ENCODE measurements at regions not wholly inside any gene's neighbourhood (a gene's known extent, or its start where the extent isn't known, plus 50 kb on each side); places are given as distances from the start of the nearest gene placed in this dataset.

- Histone ChIP-seq H3K4me3 (ENCODE audit: low read length) (no peak overlapping the region), H3K9me3 (ENCODE audit: insufficient read depth, low read depth, low read length) (no peaks in the 10 kb centered on the region), H3K27ac (ENCODE audit: low read length) (no peak overlapping the region), H3K27me3 (ENCODE audit: insufficient read depth, low read length) (no peaks in the 10 kb centered on the region), H3K36me3 (ENCODE audit: insufficient read depth, low read depth, low read length) (no peaks in the 10 kb centered on the region), H3K9ac (ENCODE audit: low read depth, low read length) (no peak overlapping the region), H3K4me1 (ENCODE audit: insufficient read depth, low read length) (peaks cover 7% of the 10 kb centered on the region; the same call in 1 of the 2 replicates)
Measured at GRCh38 chr17:83175119-83175821, 95.9 kb downstream of the METRNL start.

- Histone ChIP-seq H3K4me3 (ENCODE audit: low read length) (no peak overlapping the region), H3K27me3 (ENCODE audit: insufficient read depth, low read length) (no peaks in the 10 kb centered on the region), H3K9ac (ENCODE audit: low read depth, low read length) (no peak overlapping the region), H3K4me1 (ENCODE audit: insufficient read depth, low read length) (peaks cover 5% of the 10 kb centered on the region; the same call in 1 of the 2 replicates), H3K27ac (ENCODE audit: low read length) (no peak overlapping the region), H3K9me3 (ENCODE audit: insufficient read depth, low read depth, low read length) (no peaks in the 10 kb centered on the region), H3K36me3 (ENCODE audit: insufficient read depth, low read depth, low read length) (no peaks in the 10 kb centered on the region)
Measured at GRCh38 chr17:83175822-83176622, 96.6 kb downstream of the METRNL start.

DNA sequence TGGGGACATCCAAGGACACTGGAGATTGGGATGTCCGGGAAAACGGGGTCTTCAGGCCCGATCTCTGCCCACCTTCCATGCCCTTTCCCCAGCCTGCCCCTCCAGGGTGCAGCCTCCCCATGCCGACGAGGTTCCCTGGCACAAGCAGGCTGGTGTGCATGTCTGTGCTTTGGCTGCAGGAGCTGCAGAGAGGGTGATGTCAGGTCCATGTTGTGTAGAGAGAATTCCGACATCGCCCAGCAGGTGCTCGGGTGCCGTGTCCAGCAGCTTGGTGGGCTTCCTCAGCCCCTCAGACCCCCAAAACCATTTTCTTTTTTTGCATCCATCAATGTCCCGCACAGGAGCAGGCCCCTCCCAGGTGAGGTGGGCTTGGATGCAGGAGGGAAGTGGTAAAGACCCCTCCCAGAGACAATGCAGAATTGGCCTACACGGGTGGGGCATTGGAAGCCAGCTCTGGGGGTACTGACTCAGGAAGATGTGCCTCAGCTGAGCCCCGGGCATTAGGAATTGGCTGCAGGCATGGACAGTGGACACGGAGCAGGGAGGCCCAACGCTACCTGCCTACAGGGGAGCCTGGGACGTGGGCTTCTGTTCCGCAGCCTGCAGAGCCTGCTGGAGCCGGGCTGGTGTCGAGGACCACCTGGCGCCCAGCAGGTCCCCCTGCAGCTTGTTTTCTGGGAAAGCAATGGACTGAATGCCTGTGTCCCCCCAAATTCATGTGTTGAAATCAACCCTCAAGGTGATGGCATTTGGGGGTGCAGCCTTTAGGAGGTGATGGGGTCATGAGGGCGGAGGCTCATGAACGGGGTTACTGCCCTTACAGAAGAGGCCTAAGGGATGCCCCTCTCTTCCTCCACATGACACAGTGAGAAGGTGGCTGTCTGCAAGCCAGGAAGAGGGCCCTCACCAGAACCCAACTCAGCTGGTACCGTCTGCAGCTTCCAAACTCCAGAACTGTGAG is 97.5 kb downstream of the METRNL start:
- Histone ChIP-seq H3K36me3 (ENCODE audit: insufficient read depth, low read depth, low read length) (no peaks in the 10 kb centered on the region), H3K4me3 (ENCODE audit: low read length) (no peak overlapping the region), H3K9me3 (ENCODE audit: insufficient read depth, low read depth, low read length) (no peaks in the 10 kb centered on the region), H3K4me1 (ENCODE audit: insufficient read depth, low read length) (no peaks in the 10 kb centered on the region), H3K27me3 (ENCODE audit: insufficient read depth, low read length) (no peaks in the 10 kb centered on the region), H3K27ac (ENCODE audit: low read length) (no peak overlapping the region), H3K9ac (ENCODE audit: low read depth, low read length) (no peak overlapping the region)

- no peak overlapping the region for H3K27ac ChIP-seq (ENCODE audit: low read length)
- H3K36me3 ChIP-seq (ENCODE audit: insufficient read depth, low read depth, low read length): no peaks in the 10 kb centered on the region
- no peaks in the 10 kb centered on the region for H3K4me1 ChIP-seq (ENCODE audit: insufficient read depth, low read length)
- H3K9me3 ChIP-seq (ENCODE audit: insufficient read depth, low read depth, low read length): no peaks in the 10 kb centered on the region
- no peak overlapping the region for H3K4me3 ChIP-seq (ENCODE audit: low read length)
- no peaks in the 10 kb centered on the region for H3K27me3 ChIP-seq (ENCODE audit: insufficient read depth, low read length)
- no peak overlapping the region for H3K9ac ChIP-seq (ENCODE audit: low read depth, low read length)
Measured at GRCh38 chr17:83177611-83178532, 98.5 kb downstream of the METRNL start.

GRCh38 chr17:83178533-83179304 is 99.3 kb downstream of the METRNL start:
- H3K27me3 ChIP-seq (ENCODE audit: insufficient read depth, low read length): no peaks in the 10 kb centered on the region
- no peaks in the 10 kb centered on the region for H3K36me3 ChIP-seq (ENCODE audit: insufficient read depth, low read depth, low read length)
- no peak overlapping the region for H3K27ac ChIP-seq (ENCODE audit: low read length)
- no peak overlapping the region for H3K4me3 ChIP-seq (ENCODE audit: low read length)
- no peaks in the 10 kb centered on the region for H3K9me3 ChIP-seq (ENCODE audit: insufficient read depth, low read depth, low read length)
- H3K4me1 ChIP-seq (ENCODE audit: insufficient read depth, low read length): no peaks in the 10 kb centered on the region
- no peak overlapping the region for H3K9ac ChIP-seq (ENCODE audit: low read depth, low read length)

GRCh38 chr17:83179374-83179773 is 100.0 kb downstream of the METRNL start:
- no peaks in the 10 kb centered on the region for H3K36me3 ChIP-seq (ENCODE audit: insufficient read depth, low read depth, low read length)
- no peaks in the 10 kb centered on the region for H3K9me3 ChIP-seq (ENCODE audit: insufficient read depth, low read depth, low read length)
- H3K27me3 ChIP-seq (ENCODE audit: insufficient read depth, low read length): no peaks in the 10 kb centered on the region
- no peak overlapping the region for H3K27ac ChIP-seq (ENCODE audit: low read length)
- H3K9ac ChIP-seq (ENCODE audit: low read depth, low read length): no peak overlapping the region
- H3K4me3 ChIP-seq (ENCODE audit: low read length): no peak overlapping the region
- H3K4me1 ChIP-seq (ENCODE audit: insufficient read depth, low read length): no peaks in the 10 kb centered on the region

- Histone ChIP-seq H3K27me3 (ENCODE audit: insufficient read depth, low read length) (no peaks in the 10 kb centered on the region), H3K9ac (ENCODE audit: low read depth, low read length) (no peak overlapping the region), H3K27ac (ENCODE audit: low read length) (no peak overlapping the region), H3K9me3 (ENCODE audit: insufficient read depth, low read depth, low read length) (no peaks in the 10 kb centered on the region), H3K36me3 (ENCODE audit: insufficient read depth, low read depth, low read length) (no peaks in the 10 kb centered on the region), H3K4me1 (ENCODE audit: insufficient read depth, low read length) (no peaks in the 10 kb centered on the region), H3K4me3 (ENCODE audit: low read length) (no peak overlapping the region)
Measured at GRCh38 chr17:83179811-83180210, 100.4 kb downstream of the METRNL start.

GRCh38 chr17:83180264-83180995 is 101.0 kb downstream of the METRNL start:
- Histone ChIP-seq H3K9ac (ENCODE audit: low read depth, low read length) (no peak overlapping the region), H3K4me3 (ENCODE audit: low read length) (no peak overlapping the region), H3K9me3 (ENCODE audit: insufficient read depth, low read depth, low read length) (no peaks in the 10 kb centered on the region), H3K27me3 (ENCODE audit: insufficient read depth, low read length) (no peaks in the 10 kb centered on the region), H3K27ac (ENCODE audit: low read length) (no peak overlapping the region), H3K36me3 (ENCODE audit: insufficient read depth, low read depth, low read length) (no peaks in the 10 kb centered on the region), H3K4me1 (ENCODE audit: insufficient read depth, low read length) (no peaks in the 10 kb centered on the region)

- H3K4me1 ChIP-seq (ENCODE audit: insufficient read depth, low read length): no peaks in the 10 kb centered on the region
- no peak overlapping the region for H3K27ac ChIP-seq (ENCODE audit: low read length)
- no peaks in the 10 kb centered on the region for H3K9me3 ChIP-seq (ENCODE audit: insufficient read depth, low read depth, low read length)
- H3K27me3 ChIP-seq (ENCODE audit: insufficient read depth, low read length): no peaks in the 10 kb centered on the region
- H3K36me3 ChIP-seq (ENCODE audit: insufficient read depth, low read depth, low read length): no peaks in the 10 kb centered on the region
- no peak overlapping the region for H3K4me3 ChIP-seq (ENCODE audit: low read length)
- H3K9ac ChIP-seq (ENCODE audit: low read depth, low read length): no peak overlapping the region
Measured at GRCh38 chr17:83180996-83181481, 101.6 kb downstream of the METRNL start.

Data from iPS-20b (cell line).